Keratinocyte (primary cell): ENCODE measurements at regions not wholly inside any gene's neighbourhood (a gene's known extent, or its start where the extent isn't known, plus 50 kb on each side); places are given as distances from the start of the nearest gene placed in this dataset.

ENCODE experiments used
- DNase-seq: peaks from one replicate; pipeline ENCODE4 v3.0.0-alpha.2; 2011; ENCODE audit warnings: low read depth, missing footprints, low spot score
- FAIRE-seq: peaks from 2 replicates; lab custom pipeline; 2011; peaks lifted over from hg19 to GRCh38; lab: Jason Lieb, UNC
- H2AFZ ChIP-seq: 2 replicates; pipeline ENCODE4 v1.6.0; 2012; ENCODE audit warnings: low read length, control low read depth, inconsistent platforms; ENCODE audit not compliant: control insufficient read depth
- H3K27ac ChIP-seq: 2 replicates; pipeline ENCODE4 v1.5.1; 2011; ENCODE audit warnings: low read length; ENCODE audit not compliant: control insufficient read depth, insufficient read depth
- H3K27me3 ChIP-seq: 3 replicates; pipeline ENCODE4 v1.6.0; 2011; ENCODE audit warnings: low read length; ENCODE audit not compliant: control insufficient read depth, insufficient read depth; ENCODE audit errors: extremely low read depth
- H3K36me3 ChIP-seq, 2 experiments: 2 replicates in 1 of 2; 3 replicates in 1 of 2; pipeline ENCODE4 v1.5.1; 2011; ENCODE audit warnings: low read length in 2 of 2, mild to moderate bottlenecking in 1 of 2; ENCODE audit not compliant: control insufficient read depth in 2 of 2, insufficient read depth in 2 of 2; ENCODE audit errors: extremely low read depth in 1 of 2
- H3K4me1 ChIP-seq: 3 replicates; pipeline ENCODE4 v1.5.1; 2011; ENCODE audit warnings: low read length; ENCODE audit not compliant: control insufficient read depth, insufficient read depth; ENCODE audit errors: extremely low read depth
- H3K4me2 ChIP-seq: 3 replicates; pipeline ENCODE4 v1.6.0; 2011; ENCODE audit warnings: low read depth, low read length; ENCODE audit not compliant: control insufficient read depth, insufficient read depth; ENCODE audit errors: extremely low read depth
- H3K4me3 ChIP-seq, 3 experiments: fragments of 200-600 bp in 1 of 3; sonication (generic) in 1 of 3; 2 replicates in 2 of 3; 3 replicates in 1 of 3; pipeline ENCODE4 v1.5.1; 2011 to 2016; ENCODE audit warnings: low read length in 3 of 3, mild to moderate bottlenecking in 3 of 3, control low read depth in 2 of 3, inconsistent platforms in 1 of 3, low read depth in 1 of 3, mixed read lengths in 1 of 3, mixed run types in 1 of 3, moderate library complexity in 1 of 3; ENCODE audit not compliant: control insufficient read depth in 2 of 3, insufficient read depth in 2 of 3; ENCODE audit errors: extremely low read depth in 1 of 3
- H3K79me2 ChIP-seq: 2 replicates; pipeline ENCODE4 v1.6.0; 2012; ENCODE audit warnings: low read length; ENCODE audit not compliant: control insufficient read depth, insufficient read depth
- H3K9ac ChIP-seq: 3 replicates; pipeline ENCODE4 v1.6.0; 2011; ENCODE audit warnings: low read length; ENCODE audit not compliant: control insufficient read depth, insufficient read depth; ENCODE audit errors: extremely low read depth
- H3K9me1 ChIP-seq: 3 replicates; pipeline ENCODE4 v1.6.0; 2011; ENCODE audit warnings: low read length; ENCODE audit not compliant: control insufficient read depth, insufficient read depth; ENCODE audit errors: extremely low read depth
- H3K9me3 ChIP-seq: 2 replicates; pipeline ENCODE4 v1.5.1; 2012; ENCODE audit warnings: low read depth, low read length; ENCODE audit not compliant: control insufficient read depth
- H4K20me1 ChIP-seq: 3 replicates; pipeline ENCODE4 v1.6.0; 2011; ENCODE audit warnings: low read length; ENCODE audit not compliant: control insufficient read depth, insufficient read depth; ENCODE audit errors: extremely low read depth
- EZH2 ChIP-seq: IDR thresholded peaks from one replicate; pipeline ENCODE4 v1.6.1; 2012; ENCODE audit warnings: inconsistent platforms, mild to moderate bottlenecking, low read length, moderate library complexity
- dilution Hi-C: fragments of 300-500 bp; cut with MboI; formaldehyde crosslinking; loops from one replicate; pipeline ENCODE4 v1.7.0; 2020; ENCODE audit warnings: low sequenced_read_pairs; ENCODE audit not compliant: extremely low pct_ligation_motif_present
- TF ChIP-seq, protein P1 (sequence below), 3 experiments: IDR thresholded peaks in 1 of 3; conservative IDR thresholded peaks in 1 of 3; optimal IDR thresholded peaks in 1 of 3; 2 replicates in 2 of 3; 3 replicates in 1 of 3; pipeline versions ENCODE3 to v1.5.1; 2011; ENCODE audit warnings: low read length in 3 of 3, mild to moderate bottlenecking in 3 of 3, moderate library complexity in 2 of 3, control low read depth in 1 of 3, inconsistent platforms in 1 of 3; ENCODE audit not compliant: insufficient read depth in 2 of 3; ENCODE audit errors: extremely low read depth in 1 of 3

DNA sequence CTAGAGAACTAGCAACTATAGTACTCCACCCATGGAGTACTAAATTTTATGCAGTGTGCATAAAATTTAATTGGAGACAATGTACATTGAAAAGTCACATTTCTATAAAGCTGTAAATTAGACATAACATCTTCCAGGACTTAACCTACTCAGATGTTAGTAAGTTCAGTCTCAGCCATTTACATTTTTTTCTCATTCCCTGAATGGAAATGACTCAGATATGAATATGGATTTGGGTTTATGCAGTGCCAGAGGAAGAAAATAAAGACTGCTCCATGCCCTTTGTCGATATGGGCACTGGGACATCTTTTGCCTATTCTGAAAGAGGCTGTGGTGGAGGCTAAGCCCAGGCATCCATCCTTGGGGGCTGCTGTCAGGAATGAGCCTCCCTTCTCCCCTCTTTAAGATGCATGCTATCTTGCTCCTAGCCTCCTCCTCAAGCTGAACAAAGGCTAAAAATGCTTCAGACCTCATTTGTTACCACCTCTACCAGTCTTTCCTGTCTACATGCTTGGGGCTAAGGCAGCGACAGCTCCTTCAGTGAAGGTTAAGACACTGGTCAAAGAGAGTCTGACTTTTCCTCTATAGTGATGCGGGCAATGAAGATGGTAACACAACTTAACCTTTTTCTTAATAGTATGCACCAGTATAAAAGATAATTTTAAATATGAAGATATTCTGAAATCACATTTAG is 486.8 kb upstream of the ANKRD30A start:
- no peak overlapping the region for H3K27ac ChIP-seq
- H3K9me3 ChIP-seq, result no peaks in the 10 kb centered on the region
- H3K4me1 ChIP-seq, result no peaks in the 10 kb centered on the region
- no peaks in the 10 kb centered on the region for H3K27me3 ChIP-seq
- H3K4me3 ChIP-seq, result no peak overlapping the region
- no peaks in the 10 kb centered on the region for H3K9me1 ChIP-seq
- no peaks in the 10 kb centered on the region for H3K79me2 ChIP-seq
- no peak overlapping the region for H3K9ac ChIP-seq
- H3K36me3 ChIP-seq, result no peaks in the 10 kb centered on the region
- no peak overlapping the region for H3K4me2 ChIP-seq
- no peak for DNase-seq
- no peaks in the 10 kb centered on the region for H4K20me1 ChIP-seq
- no peak for TF ChIP-seq EZH2
- TF ChIP-seq, protein P1, sequence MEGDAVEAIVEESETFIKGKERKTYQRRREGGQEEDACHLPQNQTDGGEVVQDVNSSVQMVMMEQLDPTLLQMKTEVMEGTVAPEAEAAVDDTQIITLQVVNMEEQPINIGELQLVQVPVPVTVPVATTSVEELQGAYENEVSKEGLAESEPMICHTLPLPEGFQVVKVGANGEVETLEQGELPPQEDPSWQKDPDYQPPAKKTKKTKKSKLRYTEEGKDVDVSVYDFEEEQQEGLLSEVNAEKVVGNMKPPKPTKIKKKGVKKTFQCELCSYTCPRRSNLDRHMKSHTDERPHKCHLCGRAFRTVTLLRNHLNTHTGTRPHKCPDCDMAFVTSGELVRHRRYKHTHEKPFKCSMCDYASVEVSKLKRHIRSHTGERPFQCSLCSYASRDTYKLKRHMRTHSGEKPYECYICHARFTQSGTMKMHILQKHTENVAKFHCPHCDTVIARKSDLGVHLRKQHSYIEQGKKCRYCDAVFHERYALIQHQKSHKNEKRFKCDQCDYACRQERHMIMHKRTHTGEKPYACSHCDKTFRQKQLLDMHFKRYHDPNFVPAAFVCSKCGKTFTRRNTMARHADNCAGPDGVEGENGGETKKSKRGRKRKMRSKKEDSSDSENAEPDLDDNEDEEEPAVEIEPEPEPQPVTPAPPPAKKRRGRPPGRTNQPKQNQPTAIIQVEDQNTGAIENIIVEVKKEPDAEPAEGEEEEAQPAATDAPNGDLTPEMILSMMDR (optimal IDR thresholded peaks at IDR 0.05 in 1 of 3, IDR thresholded peaks at IDR 0.05 in 1 of 3, conservative IDR thresholded peaks at IDR 0.05 in 1 of 3; ENCODE audit: extremely low read depth in 1 of 3, insufficient read depth in 2 of 3, low read length in 3 of 3), result no peak
- dilution Hi-C loops, result no loop called here
- no peak for FAIRE-seq
- no peak overlapping the region for H2AFZ ChIP-seq

DNA sequence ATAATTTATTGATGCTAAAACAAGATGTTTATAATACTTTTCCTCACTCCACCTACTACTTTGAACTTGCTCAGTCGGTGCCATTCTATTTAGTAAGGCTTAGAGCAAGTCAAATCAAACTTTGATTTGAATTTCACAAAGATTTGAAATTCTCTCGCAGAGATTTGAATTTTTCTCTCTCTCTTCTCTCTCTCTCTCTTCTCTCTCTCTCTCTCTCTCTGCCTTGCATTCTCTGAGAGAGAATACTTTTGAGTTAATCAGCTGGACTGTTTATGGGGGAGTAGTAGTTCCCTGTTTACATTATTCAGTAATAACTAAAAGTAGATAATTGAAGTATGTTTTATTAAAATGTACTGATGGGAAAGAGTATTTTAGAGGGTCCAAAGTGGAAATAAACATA is 488.5 kb upstream of the ANKRD30A start:
- H4K20me1 ChIP-seq, result no peaks in the 10 kb centered on the region
- H3K4me3 ChIP-seq, result no peak overlapping the region
- H3K27ac ChIP-seq, result no peak overlapping the region
- dilution Hi-C loops, result no loop called here
- no peaks in the 10 kb centered on the region for H3K9me3 ChIP-seq
- no peak overlapping the region for H2AFZ ChIP-seq
- no peaks in the 10 kb centered on the region for H3K36me3 ChIP-seq
- no peaks in the 10 kb centered on the region for H3K4me1 ChIP-seq
- TF ChIP-seq EZH2, result no peak
- TF ChIP-seq, protein P1 (optimal IDR thresholded peaks at IDR 0.05 in 1 of 3, IDR thresholded peaks at IDR 0.05 in 1 of 3, conservative IDR thresholded peaks at IDR 0.05 in 1 of 3; ENCODE audit: extremely low read depth in 1 of 3, insufficient read depth in 2 of 3, low read length in 3 of 3), result no peak
- H3K79me2 ChIP-seq, result no peaks in the 10 kb centered on the region
- no peaks in the 10 kb centered on the region for H3K27me3 ChIP-seq
- no peak overlapping the region for H3K9ac ChIP-seq
- H3K9me1 ChIP-seq, result no peaks in the 10 kb centered on the region
- FAIRE-seq, result no peak
- DNase-seq, result no peak
- no peak overlapping the region for H3K4me2 ChIP-seq
